ENCODE measurements at regions not wholly inside any gene's neighbourhood (a gene's known extent, or its start where the extent isn't known, plus 50 kb on each side); places are given as distances from the start of the nearest gene placed in this dataset.

DNA sequence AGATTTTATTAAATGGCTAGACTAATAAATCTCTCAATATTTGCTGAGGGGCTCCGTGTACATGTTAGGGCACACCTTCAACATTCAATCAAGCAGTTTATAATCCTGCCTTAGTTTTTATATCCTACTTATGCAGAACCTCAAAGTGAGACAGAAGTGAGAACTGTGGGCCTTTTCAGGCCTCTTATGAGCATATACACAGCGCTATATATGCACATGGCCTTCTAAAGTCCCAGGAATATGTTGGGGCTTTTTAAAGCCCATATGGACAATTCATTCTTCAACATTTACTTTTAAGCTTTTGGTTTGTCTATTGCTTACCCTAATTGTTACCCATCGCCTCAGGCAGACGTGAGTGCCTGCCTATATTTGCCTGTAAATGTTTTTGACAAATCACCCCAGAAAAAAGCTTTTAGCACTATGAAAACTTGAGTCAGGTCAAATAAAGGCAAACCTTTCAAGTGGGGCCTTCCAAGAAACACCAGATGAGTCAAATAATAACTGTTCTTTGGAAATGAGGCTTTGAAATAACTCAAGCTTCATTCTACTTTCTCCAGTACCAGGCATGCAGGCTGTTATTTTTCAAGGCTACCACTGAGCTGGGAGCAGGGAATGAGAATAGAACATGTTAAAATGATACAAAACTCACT, 58.2 kb downstream of the ESM1 start:
- no peaks in the 10 kb centered on the region for H3K4me1 ChIP-seq
- H3K27me3 ChIP-seq: peaks cover 17% of the 10 kb centered on the region
- no peak for DNase-seq (ENCODE audit: low spot score in 2 of 2)
- peaks cover 7% of the 10 kb centered on the region for H3K9me3 ChIP-seq
- H3K4me3 ChIP-seq: no peak overlapping the region
- H3K36me3 ChIP-seq: no peaks in the 10 kb centered on the region
- TF ChIP-seq, protein P1, sequence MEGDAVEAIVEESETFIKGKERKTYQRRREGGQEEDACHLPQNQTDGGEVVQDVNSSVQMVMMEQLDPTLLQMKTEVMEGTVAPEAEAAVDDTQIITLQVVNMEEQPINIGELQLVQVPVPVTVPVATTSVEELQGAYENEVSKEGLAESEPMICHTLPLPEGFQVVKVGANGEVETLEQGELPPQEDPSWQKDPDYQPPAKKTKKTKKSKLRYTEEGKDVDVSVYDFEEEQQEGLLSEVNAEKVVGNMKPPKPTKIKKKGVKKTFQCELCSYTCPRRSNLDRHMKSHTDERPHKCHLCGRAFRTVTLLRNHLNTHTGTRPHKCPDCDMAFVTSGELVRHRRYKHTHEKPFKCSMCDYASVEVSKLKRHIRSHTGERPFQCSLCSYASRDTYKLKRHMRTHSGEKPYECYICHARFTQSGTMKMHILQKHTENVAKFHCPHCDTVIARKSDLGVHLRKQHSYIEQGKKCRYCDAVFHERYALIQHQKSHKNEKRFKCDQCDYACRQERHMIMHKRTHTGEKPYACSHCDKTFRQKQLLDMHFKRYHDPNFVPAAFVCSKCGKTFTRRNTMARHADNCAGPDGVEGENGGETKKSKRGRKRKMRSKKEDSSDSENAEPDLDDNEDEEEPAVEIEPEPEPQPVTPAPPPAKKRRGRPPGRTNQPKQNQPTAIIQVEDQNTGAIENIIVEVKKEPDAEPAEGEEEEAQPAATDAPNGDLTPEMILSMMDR (IDR thresholded peaks at IDR 0.05): no peak
- TF ChIP-seq EP300 (IDR thresholded peaks at IDR 0.05): no peak
- WGBS: 65% methylated on average over 4 of the region's 4 CpGs
- no peak overlapping the region for H3K27ac ChIP-seq

DNA sequence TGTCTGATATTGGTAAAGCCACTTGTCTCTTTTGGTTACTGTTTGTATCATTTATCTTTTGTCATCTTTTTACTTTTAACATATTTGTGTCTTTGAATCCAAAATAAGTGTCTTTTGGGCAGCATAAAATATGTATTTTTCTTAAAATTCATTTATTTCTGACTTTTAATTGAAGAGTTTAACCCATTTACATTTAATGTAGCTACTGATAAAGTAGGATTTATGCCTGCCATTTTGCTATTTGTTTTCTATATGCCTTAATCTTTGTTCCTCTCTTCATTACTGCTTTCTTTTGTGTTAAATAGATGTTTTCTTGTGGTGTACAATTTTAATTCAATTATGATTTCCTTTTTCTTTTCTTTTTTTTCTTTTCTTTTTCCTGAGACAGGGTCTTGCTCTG, 60.9 kb downstream of the ESM1 start:
- H3K36me3 ChIP-seq: no peaks in the 10 kb centered on the region
- H3K27me3 ChIP-seq: peaks cover 7% of the 10 kb centered on the region
- H3K4me3 ChIP-seq: no peak overlapping the region
- no peaks in the 10 kb centered on the region for H3K4me1 ChIP-seq
- H3K27ac ChIP-seq: no peak overlapping the region
- DNase-seq (ENCODE audit: low spot score in 2 of 2): no peak
- TF ChIP-seq POLR2AphosphoS5 (IDR thresholded peaks at IDR 0.05) (no peak), EP300 (IDR thresholded peaks at IDR 0.05) (no peak), POLR2A (IDR thresholded peaks at IDR 0.05) (no peak)
- TF ChIP-seq, protein P1 (IDR thresholded peaks at IDR 0.05): no peak
- H3K9me3 ChIP-seq: peaks cover 7% of the 10 kb centered on the region

DNA sequence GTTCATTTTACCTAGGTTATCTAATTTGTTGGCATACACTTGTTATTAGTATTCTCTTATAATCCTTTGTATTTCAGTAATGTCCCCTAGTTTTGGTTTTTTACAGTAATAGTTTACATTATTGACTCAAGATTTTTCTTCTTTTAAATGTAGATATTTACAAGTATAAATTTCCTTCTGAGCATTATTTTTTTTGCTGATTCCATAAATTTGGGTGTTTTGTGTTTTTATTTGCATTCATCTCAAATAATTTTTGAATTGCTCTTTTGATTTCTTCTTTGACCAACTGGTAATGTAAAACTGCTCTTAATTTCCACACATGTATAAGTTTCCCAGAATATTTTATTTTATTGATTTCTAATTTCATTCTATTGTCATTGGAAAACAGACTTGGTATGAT, 68.1 kb downstream of the ESM1 start:
- TF ChIP-seq POLR2A (IDR thresholded peaks at IDR 0.05): no peak
- TF ChIP-seq, protein P1 (IDR thresholded peaks at IDR 0.05): no peak
- no peak for TF ChIP-seq POLR2AphosphoS5 (IDR thresholded peaks at IDR 0.05)
- no peak for TF ChIP-seq EP300 (IDR thresholded peaks at IDR 0.05)
- Histone ChIP-seq H3K36me3 (no peaks in the 10 kb centered on the region), H3K27me3 (peaks cover 9% of the 10 kb centered on the region), H3K9me3 (no peaks in the 10 kb centered on the region), H3K4me1 (no peaks in the 10 kb centered on the region), H3K27ac (no peak overlapping the region), H3K4me3 (no peak overlapping the region)
- no peak for DNase-seq (ENCODE audit: low spot score in 2 of 2)

DNA sequence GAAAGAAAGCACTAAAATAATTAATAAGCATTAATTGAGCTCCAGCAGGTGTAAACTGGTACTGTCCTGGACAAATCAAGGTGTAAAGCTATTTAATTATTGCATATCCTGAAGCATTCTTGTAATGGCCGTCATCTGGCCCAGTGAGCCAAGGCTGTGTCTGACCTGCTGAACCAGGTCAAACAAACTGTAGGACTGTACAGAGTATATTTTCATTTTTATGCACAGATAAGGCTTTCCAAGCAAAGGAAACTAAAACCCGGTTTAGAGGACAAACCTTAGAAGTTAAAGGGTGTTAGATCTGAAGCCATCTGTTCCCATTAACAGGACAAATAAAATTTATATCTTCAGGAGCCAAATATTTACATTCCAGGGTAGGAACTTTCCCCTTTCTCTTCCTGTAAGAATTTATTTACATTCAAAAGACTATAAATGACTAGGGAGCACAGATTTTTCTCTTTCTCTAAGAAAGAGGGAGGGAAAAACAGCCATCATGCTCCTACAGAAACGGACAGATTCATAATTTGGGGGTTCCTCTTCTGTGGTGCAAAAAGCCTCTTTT, 69.8 kb downstream of the ESM1 start:
- Histone ChIP-seq H3K27me3 (peaks cover 9% of the 10 kb centered on the region), H3K4me3 (no peak overlapping the region), H3K36me3 (no peaks in the 10 kb centered on the region), H3K27ac (no peak overlapping the region), H3K4me1 (no peaks in the 10 kb centered on the region), H3K9me3 (no peaks in the 10 kb centered on the region)
- TF ChIP-seq, protein P1 (IDR thresholded peaks at IDR 0.05): no peak
- TF ChIP-seq EP300 (IDR thresholded peaks at IDR 0.05) (no peak), POLR2AphosphoS5 (IDR thresholded peaks at IDR 0.05) (no peak), POLR2A (IDR thresholded peaks at IDR 0.05) (no peak)
- 75% methylated on average over 3 of the region's 3 CpGs for WGBS
- no peak for DNase-seq (ENCODE audit: low spot score in 2 of 2)

DNA sequence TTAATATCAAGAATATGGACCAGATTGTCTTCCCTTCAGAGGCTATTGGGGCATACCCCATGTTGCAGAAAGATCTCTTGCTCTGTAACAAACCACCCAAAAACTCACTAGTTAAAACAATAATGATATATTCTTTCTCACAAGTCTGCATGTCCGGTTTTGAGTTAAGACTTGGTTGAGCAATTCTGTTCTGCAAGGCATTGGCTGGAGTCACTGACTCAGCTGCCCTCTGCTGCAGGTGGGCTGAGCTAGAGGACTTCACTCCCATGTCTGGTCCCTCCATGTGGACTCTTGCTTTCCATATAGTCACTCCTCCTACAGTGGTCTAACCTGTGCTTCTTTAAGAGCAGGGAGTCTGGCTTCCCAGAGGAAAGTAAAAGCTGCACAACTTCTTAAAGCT, 73.4 kb downstream of the ESM1 start:
- H3K36me3 ChIP-seq: no peaks in the 10 kb centered on the region
- 60% methylated on average over 1 of the region's 1 CpG for WGBS
- no peak for TF ChIP-seq EP300 (IDR thresholded peaks at IDR 0.05)
- TF ChIP-seq POLR2A (IDR thresholded peaks at IDR 0.05): no peak
- TF ChIP-seq POLR2AphosphoS5 (IDR thresholded peaks at IDR 0.05): no peak
- TF ChIP-seq, protein P1 (IDR thresholded peaks at IDR 0.05): no peak
- DNase-seq (ENCODE audit: low spot score in 2 of 2): no peak
- no peaks in the 10 kb centered on the region for H3K9me3 ChIP-seq
- H3K27me3 ChIP-seq: peaks cover 4% of the 10 kb centered on the region
- no peaks in the 10 kb centered on the region for H3K4me1 ChIP-seq
- no peak overlapping the region for H3K27ac ChIP-seq
- H3K4me3 ChIP-seq: no peak overlapping the region

Measured in suprapubic skin (tissue), 4 donors.